Left ventricle myocardium inferior (tissue), 1 donor: ENCODE measurements at regions not wholly inside any gene's neighbourhood (a gene's known extent, or its start where the extent isn't known, plus 50 kb on each side); places are given as distances from the start of the nearest gene placed in this dataset.
"Not testable (repeated sequence)": the region's sequence is repeated elsewhere in the genome, so short reads cannot be mapped to it uniquely, and the experiment has no call there.

ENCODE experiments used
- DNase-seq: peaks from one replicate; pipeline ENCODE4 v3.0.0-alpha.2; 2020
- H3K27ac ChIP-seq: fragments of 200-600 bp; replicated peaks from 2 replicates; pipeline ENCODE4 v1.8.0; 2021
- H3K27me3 ChIP-seq: fragments of 200-600 bp; 2 replicates; pipeline ENCODE4 v1.8.0; 2021; ENCODE audit warnings: low read depth
- H3K36me3 ChIP-seq: fragments of 200-600 bp; 2 replicates; pipeline ENCODE4 v1.8.0; 2021
- H3K4me1 ChIP-seq: fragments of 200-600 bp; 2 replicates; pipeline ENCODE4 v1.8.0; 2021
- H3K4me3 ChIP-seq: fragments of 200-600 bp; 2 replicates; pipeline ENCODE4 v1.8.0; 2021; ENCODE audit warnings: mild to moderate bottlenecking, moderate library complexity
- H3K9me3 ChIP-seq: fragments of 200-600 bp; replicated peaks from 2 replicates; pipeline ENCODE4 v1.8.0; 2021
- intact Hi-C: fragments of 100-400 bp; cut with micrococcal nuclease; formaldehyde crosslinking; loops from one replicate; pipeline ENCODE4 v1.11.0; 2022
- donor health status: DM: no; HTN: yes; CAD: no; lungs with severe emphysema.

DNA sequence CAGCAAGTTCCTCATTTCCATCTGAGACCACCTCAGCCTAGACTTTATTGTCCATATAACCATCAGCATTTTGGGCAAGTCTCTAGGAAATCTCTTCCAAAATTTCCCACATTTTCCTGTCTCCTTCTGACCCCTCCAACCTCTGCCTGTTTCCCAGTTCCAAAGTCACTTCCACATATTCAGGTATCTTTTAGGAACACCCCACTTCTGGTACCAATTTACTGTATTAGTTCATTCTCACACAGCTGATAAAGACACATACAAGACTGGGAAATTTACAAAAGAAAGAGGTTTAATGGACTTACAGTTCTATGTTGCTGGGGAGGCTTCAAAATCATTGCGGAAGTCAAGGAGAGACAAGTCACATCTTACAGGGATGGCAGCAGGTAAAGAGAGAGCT lies 103.6 kb downstream of the ART5 start:
- H3K4me1 ChIP-seq, DNase-seq, H3K4me3 ChIP-seq, H3K27ac ChIP-seq, H3K36me3 ChIP-seq, H3K27me3 ChIP-seq, intact Hi-C loops: not testable (repeated sequence)
- peaks cover 17% of the 10 kb centered on the region for H3K9me3 ChIP-seq

DNA sequence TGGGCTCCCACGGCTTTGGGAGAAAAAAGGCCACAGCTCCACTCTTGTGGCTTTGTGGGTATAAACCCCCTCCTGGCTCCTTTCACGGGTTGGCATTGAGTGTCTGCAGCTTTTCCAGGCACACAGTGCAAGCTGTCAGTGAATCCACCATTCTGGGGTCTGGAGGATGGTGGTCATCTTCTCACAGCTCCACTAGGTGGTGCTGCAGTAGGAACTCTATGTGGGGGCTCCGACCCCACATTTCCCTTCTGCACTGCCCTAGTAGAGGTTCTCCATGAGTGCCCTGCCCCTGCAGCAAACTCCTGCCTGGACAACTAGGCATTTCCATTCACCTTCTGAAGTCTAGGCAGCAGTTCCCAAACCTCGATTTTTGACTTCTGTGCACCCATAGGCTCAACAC lies 104.5 kb downstream of the ART5 start:
- H3K4me1 ChIP-seq, H3K36me3 ChIP-seq, H3K27ac ChIP-seq, H3K4me3 ChIP-seq, H3K27me3 ChIP-seq, intact Hi-C loops, DNase-seq: not testable (repeated sequence)
- peaks cover 17% of the 10 kb centered on the region for H3K9me3 ChIP-seq

DNA sequence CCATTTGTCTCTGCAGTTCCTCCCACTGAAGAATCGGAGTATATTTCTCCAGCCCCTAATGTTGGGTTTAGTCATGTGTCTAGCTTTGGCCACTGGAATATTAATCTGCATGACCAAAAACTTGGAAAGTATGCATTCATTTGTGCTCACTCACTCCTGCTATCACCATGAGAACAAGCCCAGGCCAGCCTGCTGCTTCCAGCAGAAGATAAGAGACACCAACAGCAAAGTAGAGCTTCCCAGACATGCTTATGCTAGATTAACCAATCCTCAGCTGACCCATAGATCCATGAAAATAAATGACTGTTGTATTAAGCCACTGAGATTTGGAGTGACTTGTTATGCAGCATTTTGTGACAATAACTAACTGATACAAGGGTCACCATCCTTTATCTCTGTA lies 108.8 kb downstream of the ART5 start:
- DNase-seq, H3K36me3 ChIP-seq, H3K9me3 ChIP-seq, intact Hi-C loops, H3K4me1 ChIP-seq, H3K4me3 ChIP-seq, H3K27ac ChIP-seq, H3K27me3 ChIP-seq: not testable (repeated sequence)

DNA sequence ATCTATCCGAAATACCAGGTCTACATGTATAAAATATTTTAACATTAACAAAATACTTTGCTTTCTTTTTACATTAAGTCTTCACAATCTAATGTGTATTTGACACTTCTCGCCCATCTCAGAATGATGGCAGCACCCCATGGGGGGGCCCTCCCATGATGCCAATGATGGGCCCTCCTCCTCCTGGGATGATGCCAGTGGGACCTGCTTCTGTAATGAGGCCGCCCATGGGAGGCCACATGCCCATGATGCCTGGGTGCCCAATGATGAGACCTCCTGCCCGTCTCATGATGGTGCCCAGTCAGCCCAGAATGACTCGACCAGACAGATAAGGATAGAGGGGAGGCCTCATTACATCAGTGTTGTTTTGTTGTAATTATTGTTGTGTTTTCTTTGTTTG lies 110.5 kb downstream of the ART5 start:
- H3K4me1 ChIP-seq, H3K27me3 ChIP-seq, DNase-seq, intact Hi-C loops, H3K4me3 ChIP-seq, H3K27ac ChIP-seq, H3K36me3 ChIP-seq, H3K9me3 ChIP-seq: not testable (repeated sequence)

DNA sequence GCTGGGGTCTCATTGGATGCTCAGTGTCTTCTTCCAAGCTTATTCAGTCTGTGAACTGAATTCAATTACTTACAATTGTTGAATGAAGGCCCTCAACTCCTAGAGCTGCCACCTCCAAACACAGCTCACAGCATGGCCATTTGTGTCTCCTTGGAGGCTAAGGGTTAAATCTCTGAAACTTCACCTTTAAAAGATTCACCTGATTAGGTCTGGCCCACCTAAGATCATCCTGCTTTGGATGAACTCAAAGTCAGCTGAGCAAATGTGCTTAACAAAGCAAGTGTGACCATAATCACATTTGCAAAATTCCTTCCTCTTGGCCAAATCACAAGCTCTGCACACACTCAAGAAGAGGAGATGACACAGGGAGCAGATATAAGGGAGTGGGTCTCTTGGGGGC lies 118.2 kb downstream of the ART5 start:
- H3K4me1 ChIP-seq, H3K4me3 ChIP-seq, H3K27ac ChIP-seq, intact Hi-C loops, H3K36me3 ChIP-seq, DNase-seq: not testable (repeated sequence)
- Histone ChIP-seq H3K9me3 (peaks cover 30% of the 10 kb centered on the region), H3K27me3 (peaks cover 15% of the 10 kb centered on the region)

DNA sequence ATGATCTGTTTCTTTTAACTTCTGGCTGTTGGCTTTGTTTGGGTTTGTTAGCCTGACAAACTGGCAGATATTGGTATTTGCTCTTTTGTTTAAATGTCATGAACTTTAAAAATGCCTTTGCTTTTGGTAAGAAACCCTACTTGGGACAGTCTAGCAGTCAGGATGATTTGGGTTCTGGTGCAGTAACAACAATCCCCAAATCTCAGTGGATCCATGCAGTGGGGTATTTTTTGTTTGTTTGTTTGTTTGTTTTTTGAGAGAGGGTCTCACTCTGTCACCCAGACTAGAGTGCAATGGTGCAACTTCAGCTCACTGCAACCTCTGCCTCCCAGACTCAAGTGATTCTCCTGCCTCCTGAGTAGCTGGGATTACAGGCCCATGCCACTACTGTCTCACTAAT lies 120.9 kb downstream of the ART5 start:
- H3K4me3 ChIP-seq, intact Hi-C loops, DNase-seq, H3K27ac ChIP-seq, H3K4me1 ChIP-seq, H3K36me3 ChIP-seq: not testable (repeated sequence)
- Histone ChIP-seq H3K27me3 (peaks cover 26% of the 10 kb centered on the region), H3K9me3 (peaks cover 30% of the 10 kb centered on the region)

DNA sequence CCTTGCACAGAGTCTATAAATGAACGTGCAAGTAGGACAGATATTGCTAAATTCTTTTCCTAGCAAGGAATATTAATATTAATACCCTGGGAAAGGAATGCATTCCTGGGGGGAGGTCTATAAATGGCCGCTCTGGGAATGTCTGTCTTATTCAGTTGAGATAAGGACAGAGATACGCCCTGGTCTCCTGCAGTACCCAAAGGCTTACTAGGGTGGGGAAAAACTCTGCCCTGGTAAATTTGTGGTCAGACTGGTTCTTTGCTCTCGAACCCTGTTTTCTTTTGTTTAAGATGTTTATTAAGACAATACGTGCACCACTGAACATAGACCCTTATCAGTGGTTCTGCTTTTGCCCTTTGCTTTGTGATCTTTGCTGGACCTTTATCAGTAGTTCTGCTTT lies 122.0 kb downstream of the ART5 start:
- H3K27ac ChIP-seq, H3K4me1 ChIP-seq, DNase-seq, H3K36me3 ChIP-seq, H3K4me3 ChIP-seq, intact Hi-C loops: not testable (repeated sequence)
- H3K27me3 ChIP-seq: peaks cover 36% of the 10 kb centered on the region
- peaks cover 28% of the 10 kb centered on the region for H3K9me3 ChIP-seq

DNA sequence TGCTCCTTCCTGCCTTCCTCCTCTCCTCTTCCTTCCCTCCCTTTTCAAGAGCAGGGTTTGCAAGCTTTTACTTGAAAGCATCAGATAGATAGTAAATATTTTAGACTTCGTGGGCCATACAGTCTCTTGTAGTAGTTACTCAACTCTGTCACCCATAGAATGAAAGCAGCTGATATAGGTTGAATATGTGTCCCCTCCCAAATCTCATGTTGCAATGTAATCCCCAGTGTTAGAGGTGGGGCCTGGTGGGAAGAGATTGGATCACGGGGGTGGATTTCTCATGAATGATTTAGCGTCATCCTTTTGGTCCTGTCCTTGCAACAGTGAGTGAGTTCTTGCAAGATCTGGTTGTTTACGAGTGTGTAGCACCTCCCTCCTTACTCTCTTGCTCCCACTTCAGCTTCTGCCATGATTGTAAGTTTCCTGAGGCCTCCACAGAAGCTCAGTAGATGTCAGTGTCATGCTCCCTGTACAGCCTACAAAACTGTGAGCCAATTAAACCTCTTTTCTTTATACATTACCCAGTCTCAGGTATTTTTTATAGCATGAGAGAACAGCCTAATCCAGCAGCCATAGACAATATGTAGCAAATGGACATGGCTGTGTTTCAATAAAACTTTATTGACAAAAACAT lies 124.7 kb downstream of the ART5 start:
- peaks cover 24% of the 10 kb centered on the region for H3K9me3 ChIP-seq
- H3K4me3 ChIP-seq, H3K27ac ChIP-seq, DNase-seq, intact Hi-C loops, H3K4me1 ChIP-seq, H3K36me3 ChIP-seq: not testable (repeated sequence)
- peaks cover 56% of the 10 kb centered on the region for H3K27me3 ChIP-seq

DNA sequence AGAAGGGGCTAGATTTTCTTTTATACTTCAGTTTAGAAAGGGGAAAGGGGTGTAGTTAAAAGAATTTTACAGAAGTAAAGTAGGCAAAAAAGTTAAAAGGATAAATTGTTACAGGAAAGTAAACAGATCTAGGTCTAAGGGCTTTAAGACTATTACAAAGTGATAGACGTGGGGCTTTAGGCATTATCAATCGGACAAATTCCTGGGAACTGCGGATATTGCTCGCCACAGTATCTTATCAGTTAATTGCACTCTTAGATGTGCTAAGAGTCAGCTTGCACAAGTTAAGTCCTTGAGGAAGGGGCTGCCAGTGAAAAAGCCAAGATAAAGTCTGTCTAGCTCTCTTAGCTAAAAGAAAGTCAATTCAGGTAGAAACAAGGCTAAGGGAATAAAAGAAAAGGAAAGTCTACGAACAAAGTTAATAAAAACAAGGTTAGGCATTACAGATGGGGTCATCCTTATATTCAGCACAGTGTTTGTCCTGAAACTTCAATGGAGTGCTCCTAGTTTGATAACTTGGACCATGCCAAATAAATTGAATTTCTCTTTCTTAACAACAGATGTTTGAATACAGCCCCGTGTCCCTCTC lies 125.4 kb downstream of the ART5 start:
- H3K27ac ChIP-seq, H3K4me3 ChIP-seq, intact Hi-C loops, DNase-seq, H3K4me1 ChIP-seq, H3K36me3 ChIP-seq: not testable (repeated sequence)
- H3K27me3 ChIP-seq: peaks cover 62% of the 10 kb centered on the region
- peaks cover 24% of the 10 kb centered on the region for H3K9me3 ChIP-seq

DNA sequence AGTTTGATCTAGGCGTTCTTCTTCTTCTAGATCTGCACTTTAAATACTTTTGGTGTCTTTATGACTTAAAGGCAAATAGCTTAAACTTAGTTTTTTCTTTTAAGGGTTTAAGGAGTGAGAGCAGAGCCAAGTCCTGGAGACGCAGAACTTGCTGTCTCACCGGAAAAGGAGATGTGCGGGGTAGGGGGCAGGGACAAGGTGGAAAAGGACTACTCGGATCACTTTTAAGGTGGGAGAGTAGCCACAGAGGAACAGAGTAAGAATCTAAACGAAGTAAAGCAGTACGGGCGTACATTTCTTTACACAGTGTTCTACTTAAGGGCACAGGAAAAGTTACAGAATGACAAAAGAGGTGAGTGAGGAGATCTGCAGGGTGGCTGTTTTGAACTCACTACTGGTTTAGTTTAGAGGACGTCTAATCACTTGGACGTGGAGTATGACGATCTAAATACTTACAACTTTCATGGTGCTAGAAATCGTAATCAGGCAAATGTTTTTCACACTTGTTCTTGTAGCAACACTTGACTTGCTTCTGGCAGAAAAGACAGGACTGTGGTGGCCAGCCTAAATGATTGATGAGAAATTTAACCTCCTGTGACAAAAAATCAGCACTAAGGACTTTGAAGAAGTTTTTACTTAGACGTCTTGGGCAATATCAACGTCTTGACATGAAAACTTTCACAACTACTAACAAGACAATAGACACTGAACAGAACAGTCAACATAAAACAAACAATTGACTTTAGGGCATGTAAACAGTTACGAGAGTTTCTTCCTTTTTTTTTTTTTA lies 127.0 kb downstream of the ART5 start:
- H3K4me3 ChIP-seq, H3K4me1 ChIP-seq, intact Hi-C loops, H3K36me3 ChIP-seq, H3K27ac ChIP-seq, DNase-seq: not testable (repeated sequence)
- Histone ChIP-seq H3K27me3 (peaks cover 76% of the 10 kb centered on the region), H3K9me3 (peaks cover 13% of the 10 kb centered on the region)

DNA sequence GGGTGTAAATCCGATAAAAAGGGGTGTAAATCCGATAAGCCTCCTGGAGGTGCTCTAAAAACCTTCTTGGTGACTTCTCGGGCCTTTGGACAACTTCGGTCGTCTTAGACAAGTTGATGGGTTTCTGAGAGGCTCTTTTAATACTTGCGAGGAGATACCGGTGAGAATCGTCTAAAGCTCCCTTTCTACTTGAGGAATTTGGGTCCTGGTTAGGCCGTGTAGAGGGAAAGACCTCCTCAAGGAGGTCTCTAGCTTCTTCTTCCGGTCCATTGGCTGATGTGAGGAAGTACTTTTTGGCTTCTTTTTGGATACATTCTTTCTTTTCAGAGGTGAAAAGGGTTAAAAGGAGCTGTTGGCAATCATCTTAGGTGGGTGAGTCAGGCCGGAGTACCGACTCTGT lies 128.5 kb downstream of the ART5 start:
- peaks cover 85% of the 10 kb centered on the region for H3K27me3 ChIP-seq
- H3K27ac ChIP-seq, H3K4me3 ChIP-seq, H3K36me3 ChIP-seq, H3K4me1 ChIP-seq, intact Hi-C loops, H3K9me3 ChIP-seq, DNase-seq: not testable (repeated sequence)

DNA sequence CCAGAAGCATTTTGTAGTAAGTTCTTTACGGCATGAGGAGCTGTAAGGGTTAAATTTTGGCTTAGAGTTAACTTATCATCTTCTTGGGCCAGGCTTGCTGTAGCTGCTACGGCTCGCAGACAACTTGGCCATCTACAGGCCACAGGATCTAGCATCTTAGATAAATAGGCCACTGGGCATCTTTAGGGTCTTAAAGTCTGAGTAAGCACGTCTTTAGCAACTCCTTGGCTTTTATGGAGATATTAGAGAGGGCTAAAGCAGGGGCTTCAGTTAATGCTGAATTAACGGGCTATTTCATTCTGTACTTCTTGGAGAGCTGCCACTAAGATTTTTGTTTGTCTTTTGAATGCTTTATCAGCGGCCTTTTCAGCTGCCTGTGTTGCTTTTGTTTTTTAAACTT lies 129.0 kb downstream of the ART5 start:
- DNase-seq, H3K4me3 ChIP-seq, H3K9me3 ChIP-seq, H3K4me1 ChIP-seq, H3K27ac ChIP-seq, intact Hi-C loops, H3K36me3 ChIP-seq: not testable (repeated sequence)
- H3K27me3 ChIP-seq: peaks cover 88% of the 10 kb centered on the region

DNA sequence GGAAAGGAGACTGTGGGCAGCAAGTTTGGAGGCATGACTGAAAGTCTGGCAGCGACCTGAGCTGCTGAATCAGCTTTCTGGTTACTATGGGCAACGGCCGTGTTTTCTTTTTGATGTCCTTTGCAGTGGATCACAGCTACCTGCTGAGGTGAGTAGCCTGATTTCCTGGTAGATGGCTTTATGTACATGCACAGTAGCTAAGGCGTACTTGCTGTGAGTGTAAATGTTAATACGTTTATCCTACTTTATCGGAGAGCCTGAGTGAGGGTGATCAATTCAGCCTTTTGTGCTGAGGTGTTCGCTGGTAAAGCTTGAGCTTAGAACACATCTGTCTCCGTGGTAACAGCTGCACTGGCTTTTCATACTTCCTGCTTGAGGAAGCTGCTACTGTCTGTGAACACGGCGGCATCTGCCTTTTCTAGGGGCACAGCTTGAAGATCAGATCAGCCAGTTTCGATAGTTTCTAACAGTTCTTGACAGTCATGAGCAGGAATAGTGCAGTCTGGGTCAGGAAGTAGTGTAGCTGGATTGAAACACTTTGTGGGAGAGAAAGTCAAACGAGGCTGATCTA lies 129.6 kb downstream of the ART5 start:
- H3K4me3 ChIP-seq, intact Hi-C loops, H3K9me3 ChIP-seq, H3K27ac ChIP-seq, H3K4me1 ChIP-seq, DNase-seq, H3K36me3 ChIP-seq: not testable (repeated sequence)
- H3K27me3 ChIP-seq: peaks cover 90% of the 10 kb centered on the region
